Neural cell (in vitro differentiated cells): ENCODE measurements at regions not wholly inside any gene's neighbourhood (a gene's known extent, or its start where the extent isn't known, plus 50 kb on each side); places are given as distances from the start of the nearest gene placed in this dataset.

ENCODE experiments used
- CTCF ChIP-seq: fragments of 450-650 bp; IDR thresholded peaks from 2 replicates; pipeline ENCODE4 v1.5.1; 2014; ENCODE audit warnings: antibody characterized with exemption, mild to moderate bottlenecking, moderate library complexity; ENCODE audit not compliant: poor library complexity, severe bottlenecking
- EP300 ChIP-seq: fragments of 450-650 bp; conservative IDR thresholded peaks from 2 replicates; pipeline ENCODE4 v1.6.1; 2014; ENCODE audit warnings: antibody characterized with exemption, mild to moderate bottlenecking, moderate library complexity; ENCODE audit not compliant: poor library complexity, severe bottlenecking
- EZH2 ChIP-seq: fragments of 200-600, 300-800 bp; shearing (Covaris generic), sonication (generic); IDR thresholded peaks from 2 replicates; pipeline ENCODE4 v1.6.1; 2014; ENCODE audit warnings: antibody characterized with exemption, low read length, borderline replicate concordance, mild to moderate bottlenecking; ENCODE audit not compliant: insufficient read depth, poor library complexity, severe bottlenecking
- MXI1 ChIP-seq: fragments of 450-650 bp; conservative IDR thresholded peaks from 2 replicates; pipeline ENCODE4 v1.6.1; 2014; ENCODE audit warnings: antibody characterized with exemption, mild to moderate bottlenecking; ENCODE audit not compliant: poor library complexity, severe bottlenecking
- POLR2AphosphoS5 ChIP-seq: IDR thresholded peaks from 2 replicates; pipeline ENCODE4 v1.6.1; 2012
- RAD21 ChIP-seq: fragments of 450-650 bp; conservative IDR thresholded peaks from 2 replicates; pipeline ENCODE4 v1.6.1; 2014; ENCODE audit warnings: antibody characterized with exemption, mild to moderate bottlenecking, moderate library complexity
- SMC3 ChIP-seq: fragments of 450-650 bp; conservative IDR thresholded peaks from 2 replicates; pipeline ENCODE4 v1.6.1; 2014; ENCODE audit warnings: antibody characterized with exemption, mild to moderate bottlenecking, moderate library complexity; ENCODE audit not compliant: poor library complexity
- TAF1 ChIP-seq: IDR thresholded peaks from 2 replicates; pipeline ENCODE4 v1.6.1; 2012; ENCODE audit warnings: low read depth
- TF ChIP-seq, protein P1 (sequence below): IDR thresholded peaks from 2 replicates; pipeline ENCODE4 v1.6.1; 2012; ENCODE audit warnings: borderline replicate concordance

- no peak for TF ChIP-seq RAD21
- no peak for TF ChIP-seq CTCF
- TF ChIP-seq SMC3 = no peak
- TF ChIP-seq MXI1 = no peak
- TF ChIP-seq, protein P1, sequence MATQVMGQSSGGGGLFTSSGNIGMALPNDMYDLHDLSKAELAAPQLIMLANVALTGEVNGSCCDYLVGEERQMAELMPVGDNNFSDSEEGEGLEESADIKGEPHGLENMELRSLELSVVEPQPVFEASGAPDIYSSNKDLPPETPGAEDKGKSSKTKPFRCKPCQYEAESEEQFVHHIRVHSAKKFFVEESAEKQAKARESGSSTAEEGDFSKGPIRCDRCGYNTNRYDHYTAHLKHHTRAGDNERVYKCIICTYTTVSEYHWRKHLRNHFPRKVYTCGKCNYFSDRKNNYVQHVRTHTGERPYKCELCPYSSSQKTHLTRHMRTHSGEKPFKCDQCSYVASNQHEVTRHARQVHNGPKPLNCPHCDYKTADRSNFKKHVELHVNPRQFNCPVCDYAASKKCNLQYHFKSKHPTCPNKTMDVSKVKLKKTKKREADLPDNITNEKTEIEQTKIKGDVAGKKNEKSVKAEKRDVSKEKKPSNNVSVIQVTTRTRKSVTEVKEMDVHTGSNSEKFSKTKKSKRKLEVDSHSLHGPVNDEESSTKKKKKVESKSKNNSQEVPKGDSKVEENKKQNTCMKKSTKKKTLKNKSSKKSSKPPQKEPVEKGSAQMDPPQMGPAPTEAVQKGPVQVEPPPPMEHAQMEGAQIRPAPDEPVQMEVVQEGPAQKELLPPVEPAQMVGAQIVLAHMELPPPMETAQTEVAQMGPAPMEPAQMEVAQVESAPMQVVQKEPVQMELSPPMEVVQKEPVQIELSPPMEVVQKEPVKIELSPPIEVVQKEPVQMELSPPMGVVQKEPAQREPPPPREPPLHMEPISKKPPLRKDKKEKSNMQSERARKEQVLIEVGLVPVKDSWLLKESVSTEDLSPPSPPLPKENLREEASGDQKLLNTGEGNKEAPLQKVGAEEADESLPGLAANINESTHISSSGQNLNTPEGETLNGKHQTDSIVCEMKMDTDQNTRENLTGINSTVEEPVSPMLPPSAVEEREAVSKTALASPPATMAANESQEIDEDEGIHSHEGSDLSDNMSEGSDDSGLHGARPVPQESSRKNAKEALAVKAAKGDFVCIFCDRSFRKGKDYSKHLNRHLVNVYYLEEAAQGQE = no peak
- no peak for TF ChIP-seq POLR2AphosphoS5
- TF ChIP-seq EP300 = no peak
- TF ChIP-seq EZH2 = no peak
- TF ChIP-seq TAF1 = no peak
Observed at GRCh38 chr9:107093365-107094060, 189.6 kb upstream of the RAD23B start.
